Nephron (organoid): ENCODE measurements at regions not wholly inside any gene's neighbourhood (a gene's known extent, or its start where the extent isn't known, plus 50 kb on each side); places are given as distances from the start of the nearest gene placed in this dataset.

Experiments
- H3K27ac Mint-ChIP-seq, 3 experiments: 2 replicates each; pipeline ENCODE4 v1.8.0; 2020; ENCODE audit warnings: mixed read lengths in 3 of 3, mild to moderate bottlenecking in 2 of 3, moderate library complexity in 1 of 3
- H3K27me3 Mint-ChIP-seq: 2 replicates; pipeline ENCODE4 v1.8.0; 2021; ENCODE audit warnings: low read depth, mild to moderate bottlenecking, moderate library complexity, mixed read lengths
- H3K36me3 Mint-ChIP-seq: 2 replicates; pipeline ENCODE4 v1.8.0; 2020; ENCODE audit warnings: low read depth, mixed read lengths
- H3K4me1 Mint-ChIP-seq: 2 replicates; pipeline ENCODE4 v1.8.0; 2020; ENCODE audit warnings: mixed read lengths
- H3K4me3 Mint-ChIP-seq, 3 experiments: 2 replicates each; pipeline ENCODE4 v1.8.0; 2020; ENCODE audit warnings: mild to moderate bottlenecking in 3 of 3, mixed read lengths in 3 of 3, moderate library complexity in 2 of 3
- H3K9me3 Mint-ChIP-seq: 2 replicates; pipeline ENCODE4 v1.8.0; 2020; ENCODE audit warnings: mixed read lengths
- CTCF ChIP-seq, 3 experiments: fragments of 200-600 bp; sonication (generic); IDR thresholded peaks; one replicate each; pipeline ENCODE4 v1.5.0; 2021; ENCODE audit warnings: antibody characterized with exemption in 3 of 3; ENCODE audit not compliant: unreplicated experiment in 3 of 3

- no peaks in the 10 kb centered on the region for H3K36me3 Mint-ChIP-seq
- H3K4me1 Mint-ChIP-seq, result peaks cover 38% of the 10 kb centered on the region
- TF ChIP-seq CTCF (IDR thresholded peaks at IDR 0.05; ENCODE audit: unreplicated experiment in 3 of 3), result no peak
- peak overlapping the region; percentile 81 to 94 (median 90) for H3K27ac Mint-ChIP-seq
- no peaks in the 10 kb centered on the region for H3K27me3 Mint-ChIP-seq
- H3K9me3 Mint-ChIP-seq, result peaks cover 10% of the 10 kb centered on the region
- no peak overlapping the region for H3K4me3 Mint-ChIP-seq
Measured at GRCh38 chr12:31877884-31878283, 81.3 kb upstream of the RESF1 start.

DNA sequence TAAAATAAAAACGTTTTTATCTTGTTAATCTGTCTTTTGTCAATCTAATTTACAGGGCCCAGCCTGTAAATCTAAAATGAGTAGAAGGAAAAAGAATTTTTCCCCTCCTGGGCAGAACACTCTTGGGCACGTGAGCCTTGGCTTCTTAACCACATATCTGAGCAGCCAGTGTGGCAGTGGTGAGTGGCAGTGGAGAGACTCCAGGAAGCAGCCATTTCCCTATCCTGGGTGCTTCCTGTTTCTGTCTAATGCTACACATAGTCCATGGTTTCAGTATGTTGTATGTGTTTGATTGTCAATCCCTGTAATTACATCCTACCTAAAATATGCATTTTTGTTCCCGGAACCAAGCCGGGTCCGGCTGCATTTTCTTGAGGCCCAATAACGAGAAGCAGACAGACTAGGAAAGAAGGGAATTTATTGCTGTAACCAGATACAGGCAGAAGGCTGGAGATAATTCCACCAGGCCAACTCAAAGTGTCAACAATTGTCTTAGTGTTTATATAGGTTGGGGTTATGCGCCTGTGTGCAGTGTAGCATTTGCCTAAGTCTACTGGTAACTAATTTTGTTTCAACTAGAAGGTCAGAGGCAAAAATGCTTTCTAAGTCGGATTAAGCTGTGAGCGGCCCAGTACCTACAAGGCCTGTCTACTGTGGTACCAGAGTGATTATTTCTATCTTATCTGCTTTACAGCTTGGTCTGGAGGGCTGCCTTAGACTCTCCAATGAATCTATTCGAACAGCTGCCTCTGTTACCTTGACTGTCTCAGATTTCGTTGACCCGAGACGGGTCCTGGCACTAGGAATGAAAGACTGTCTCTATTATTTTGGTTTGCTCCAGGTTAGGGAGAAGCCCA, 82.4 kb upstream of the RESF1 start:
- Mint-ChIP-seq H3K27me3 (no peaks in the 10 kb centered on the region), H3K4me1 (peaks cover 45% of the 10 kb centered on the region), H3K4me3 (no peak overlapping the region), H3K9me3 (peaks cover 16% of the 10 kb centered on the region), H3K36me3 (peaks cover 6% of the 10 kb centered on the region), H3K27ac (peak overlapping the region; percentile 81 to 94 (median 90))
- TF ChIP-seq CTCF (IDR thresholded peaks at IDR 0.05; ENCODE audit: unreplicated experiment in 3 of 3), result no peak

DNA sequence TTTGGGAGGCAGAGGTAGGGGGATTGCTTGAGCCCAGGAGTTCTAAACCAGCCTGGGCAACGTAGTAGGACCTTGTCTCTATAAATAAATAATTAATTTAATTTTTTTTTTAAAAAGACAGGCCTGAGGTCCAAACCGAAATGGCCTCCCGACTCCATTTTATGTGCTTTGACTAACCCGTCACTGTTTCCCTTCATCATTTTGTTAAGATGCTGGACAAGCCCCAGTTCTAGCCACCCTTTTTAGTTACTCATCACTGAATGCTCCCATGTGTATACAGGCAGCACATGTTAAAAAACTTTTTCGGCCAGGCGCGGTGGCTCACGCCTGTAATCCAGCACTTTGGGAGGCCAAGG, 83.6 kb upstream of the RESF1 start:
- peaks cover 45% of the 10 kb centered on the region for H3K4me1 Mint-ChIP-seq
- no peak for TF ChIP-seq CTCF (IDR thresholded peaks at IDR 0.05; ENCODE audit: unreplicated experiment in 3 of 3)
- H3K27me3 Mint-ChIP-seq, result no peaks in the 10 kb centered on the region
- H3K27ac Mint-ChIP-seq, result no peak overlapping the region
- H3K9me3 Mint-ChIP-seq, result peaks cover 16% of the 10 kb centered on the region
- H3K4me3 Mint-ChIP-seq, result no peak overlapping the region
- H3K36me3 Mint-ChIP-seq, result peaks cover 6% of the 10 kb centered on the region

DNA sequence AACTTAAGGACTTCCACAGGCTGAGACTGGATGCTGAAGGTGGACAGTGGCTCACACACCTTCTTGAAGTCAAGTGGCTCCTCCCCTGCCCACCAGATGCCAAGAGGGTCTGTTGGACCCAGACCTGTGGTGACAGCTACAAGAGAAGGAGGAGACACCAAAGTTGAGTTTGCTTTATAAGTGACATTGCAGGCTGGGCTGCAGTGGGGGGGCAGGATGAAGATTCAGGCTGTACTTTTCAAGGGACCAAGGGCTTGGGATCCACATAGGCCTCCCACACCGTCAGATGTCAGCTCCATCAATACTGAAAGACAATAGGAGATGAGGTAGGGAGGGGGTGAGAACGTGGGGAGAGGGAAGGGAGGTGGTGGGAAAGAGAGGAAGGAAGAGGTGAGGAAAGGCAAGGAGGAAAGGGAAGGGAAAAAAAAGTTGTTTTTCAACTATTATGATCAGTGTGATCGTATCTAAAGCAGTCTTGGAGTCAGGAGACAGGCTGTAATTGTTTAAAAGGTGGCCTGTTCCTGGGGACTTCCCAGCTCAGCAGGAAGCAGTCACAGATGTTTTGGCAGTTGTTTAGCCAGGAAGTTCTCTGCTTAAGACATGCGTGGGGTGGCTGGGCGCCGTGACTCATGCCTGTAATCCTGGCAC, 84.1 kb upstream of the RESF1 start:
- H3K27me3 Mint-ChIP-seq, result no peaks in the 10 kb centered on the region
- H3K9me3 Mint-ChIP-seq, result peaks cover 14% of the 10 kb centered on the region
- no peak overlapping the region for H3K4me3 Mint-ChIP-seq
- TF ChIP-seq CTCF (IDR thresholded peaks at IDR 0.05; ENCODE audit: unreplicated experiment in 3 of 3), result no peak
- H3K36me3 Mint-ChIP-seq, result peaks cover 6% of the 10 kb centered on the region
- H3K27ac Mint-ChIP-seq, result peak overlapping the region in 2 of 3 experiments; percentile 28 to 63
- H3K4me1 Mint-ChIP-seq, result peaks cover 42% of the 10 kb centered on the region

DNA sequence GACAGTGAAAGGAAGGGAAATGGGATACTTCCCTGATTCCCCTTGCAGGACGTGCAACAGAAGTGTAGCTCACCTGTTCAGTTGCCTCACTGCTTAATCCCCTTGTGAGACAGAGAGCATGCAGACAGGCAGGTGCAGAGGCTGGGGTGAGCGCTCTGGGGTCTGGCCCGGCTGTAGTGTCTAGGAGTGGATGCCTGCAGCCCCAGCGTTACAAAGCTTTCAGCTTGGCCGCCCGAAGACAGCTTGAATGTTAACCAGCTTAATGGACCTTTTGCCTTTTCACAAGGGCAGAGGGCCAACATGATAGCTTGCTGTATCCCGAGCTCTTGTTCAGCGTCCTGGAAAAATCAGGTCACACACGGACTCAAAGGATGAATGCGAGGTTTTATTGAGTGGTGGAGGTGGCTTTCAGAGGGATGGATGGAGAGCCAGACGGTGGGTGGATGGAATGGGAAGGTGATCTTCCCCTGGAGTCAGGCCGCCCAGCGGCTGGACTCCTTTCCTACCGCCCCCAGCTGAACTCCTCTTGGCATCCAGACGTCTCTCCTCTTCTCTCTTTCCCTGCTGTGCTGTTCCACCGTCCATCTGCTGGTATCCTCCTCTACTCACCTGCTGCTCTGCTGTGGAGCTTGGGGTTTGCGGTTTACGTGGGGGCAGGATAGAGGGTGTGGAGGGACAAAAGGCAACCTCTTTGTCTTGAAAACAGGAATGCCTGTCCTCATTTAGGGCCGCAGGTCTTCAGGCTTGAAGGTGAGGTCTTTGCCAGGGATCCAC, 86.2 kb upstream of the RESF1 start:
- Mint-ChIP-seq H3K9me3 (peaks cover 12% of the 10 kb centered on the region), H3K4me1 (peaks cover 35% of the 10 kb centered on the region), H3K36me3 (peaks cover 6% of the 10 kb centered on the region), H3K4me3 (no peak overlapping the region), H3K27ac (peak overlapping the region in 1 of 3 experiments; percentile 38), H3K27me3 (no peaks in the 10 kb centered on the region)
- no peak for TF ChIP-seq CTCF (IDR thresholded peaks at IDR 0.05; ENCODE audit: unreplicated experiment in 3 of 3)
